Neural cell (in vitro differentiated cells): ENCODE measurements at regions not wholly inside any gene's neighbourhood (a gene's known extent, or its start where the extent isn't known, plus 50 kb on each side); places are given as distances from the start of the nearest gene placed in this dataset.

Source experiments
- CTCF ChIP-seq: fragments of 450-650 bp; IDR thresholded peaks from 2 replicates; pipeline ENCODE4 v1.5.1; 2014; ENCODE audit warnings: antibody characterized with exemption, mild to moderate bottlenecking, moderate library complexity; ENCODE audit not compliant: poor library complexity, severe bottlenecking
- EP300 ChIP-seq: fragments of 450-650 bp; conservative IDR thresholded peaks from 2 replicates; pipeline ENCODE4 v1.6.1; 2014; ENCODE audit warnings: antibody characterized with exemption, mild to moderate bottlenecking, moderate library complexity; ENCODE audit not compliant: poor library complexity, severe bottlenecking
- POLR2AphosphoS5 ChIP-seq: IDR thresholded peaks from 2 replicates; pipeline ENCODE4 v1.6.1; 2012
- SMC3 ChIP-seq: fragments of 450-650 bp; conservative IDR thresholded peaks from 2 replicates; pipeline ENCODE4 v1.6.1; 2014; ENCODE audit warnings: antibody characterized with exemption, mild to moderate bottlenecking, moderate library complexity; ENCODE audit not compliant: poor library complexity
- TAF1 ChIP-seq: IDR thresholded peaks from 2 replicates; pipeline ENCODE4 v1.6.1; 2012; ENCODE audit warnings: low read depth

- TF ChIP-seq CTCF (no peak), EP300 (no peak), TAF1 (no peak), POLR2AphosphoS5 (no peak), SMC3 (no peak)
Measured at GRCh38 chr3:160092760-160093159, 104.1 kb downstream of the IL12A start.
